HG02623 (cell line): ENCODE measurements at regions not wholly inside any gene's neighbourhood (a gene's known extent, or its start where the extent isn't known, plus 50 kb on each side); places are given as distances from the start of the nearest gene placed in this dataset.
A peak's percentile ranks its signal among the peaks of the same experiment; 100 is the strongest.
"Not testable (repeated sequence)": the region's sequence is repeated elsewhere in the genome, so short reads cannot be mapped to it uniquely, and the experiment has no call there.

Source experiments
- ATAC-seq: cut with Tn5 transposase; IDR thresholded peaks from one replicate; pipeline ENCODE4 v1.9.1; 2021; ENCODE audit warnings: moderate library complexity; ENCODE audit not compliant: unreplicated experiment

GRCh38 chr9:62798884-62799850, 1609.3 kb downstream of the SPATA31A7 start:
- ATAC-seq, result not testable (repeated sequence)

GRCh38 chr9:62799851-62800371, 1610.1 kb downstream of the SPATA31A7 start:
- not testable (repeated sequence) for ATAC-seq

GRCh38 chr9:62800451-62801371, 1610.9 kb downstream of the SPATA31A7 start:
- ATAC-seq, result not testable (repeated sequence)

DNA sequence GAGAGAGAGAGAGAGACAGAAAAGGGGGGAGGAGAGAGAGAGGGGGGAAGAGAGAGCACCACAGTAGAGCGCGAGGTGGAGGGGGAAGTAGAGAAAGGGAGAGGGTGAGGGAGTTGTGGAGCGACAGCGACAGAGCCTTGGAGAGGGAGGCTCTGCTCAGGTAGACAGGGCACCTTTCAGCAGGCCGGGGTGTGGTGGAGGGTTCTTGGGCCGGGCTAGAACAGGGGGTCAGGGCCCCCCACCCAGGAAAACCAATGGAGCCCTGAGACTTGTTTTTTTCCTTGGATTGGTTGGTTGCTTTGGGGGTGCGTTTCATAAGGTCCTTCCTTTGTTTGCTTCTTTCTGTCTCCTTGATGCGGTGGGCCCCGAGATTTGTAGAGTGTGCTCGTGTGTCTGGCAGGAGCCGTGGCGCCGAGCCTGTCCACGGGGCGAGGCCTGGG, 1611.6 kb downstream of the SPATA31A7 start:
- ATAC-seq, result not testable (repeated sequence)

DNA sequence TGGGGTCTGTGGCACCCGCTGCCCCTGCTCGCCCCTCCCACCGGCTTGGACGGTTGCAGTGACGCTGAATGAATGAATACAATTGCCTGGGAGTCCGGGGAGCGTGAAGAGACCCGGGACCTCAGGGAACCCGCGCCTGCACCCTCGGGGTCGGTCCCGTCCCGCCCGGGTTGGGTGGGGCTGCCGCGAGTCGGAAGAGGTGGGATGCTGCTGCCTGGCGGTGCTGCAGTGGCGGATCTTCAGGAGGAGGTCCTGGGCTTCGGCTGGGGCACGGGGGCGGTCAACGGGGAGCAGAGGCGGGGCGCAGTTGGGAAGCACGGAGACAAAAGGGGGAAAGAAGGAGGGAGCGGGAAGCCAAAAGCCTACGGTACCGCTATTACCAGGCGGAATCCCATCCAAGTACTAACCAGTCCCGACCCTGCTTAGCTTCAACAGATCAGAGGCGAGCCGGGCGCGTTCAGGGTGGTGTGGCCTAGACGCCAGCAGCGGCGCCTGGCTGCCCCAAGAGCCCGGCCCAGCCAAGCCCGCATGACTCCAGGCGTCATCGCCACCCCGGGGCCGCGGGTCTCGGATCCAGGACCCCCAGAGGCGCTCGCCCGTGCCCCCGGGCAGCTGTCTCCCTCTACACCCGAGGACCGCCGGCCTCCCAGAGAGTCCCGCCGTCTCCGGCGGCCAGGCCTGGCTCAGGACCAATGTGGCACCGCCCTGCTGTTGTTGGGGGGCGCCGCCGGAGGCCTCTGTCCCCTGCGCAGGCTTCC, 1612.3 kb downstream of the SPATA31A7 start:
- peak; percentile 99 for ATAC-seq

DNA sequence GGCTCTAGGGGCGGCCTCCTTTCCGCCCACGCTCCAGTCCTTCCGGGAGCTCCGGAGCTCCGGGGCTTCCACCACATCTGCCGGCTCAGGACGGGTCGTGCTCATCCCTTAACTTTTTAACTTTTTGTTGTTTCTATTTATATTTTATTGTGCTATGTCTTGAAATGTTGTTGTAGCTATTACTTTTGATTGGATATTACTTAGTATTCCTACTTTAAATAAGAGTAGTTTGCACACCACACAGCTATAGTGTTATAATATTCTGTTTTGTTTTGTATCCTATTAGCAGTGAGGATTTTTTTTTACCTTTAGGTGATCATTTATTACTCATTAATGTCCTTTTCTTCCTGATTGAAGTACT, 1612.9 kb downstream of the SPATA31A7 start:
- not testable (repeated sequence) for ATAC-seq

DNA sequence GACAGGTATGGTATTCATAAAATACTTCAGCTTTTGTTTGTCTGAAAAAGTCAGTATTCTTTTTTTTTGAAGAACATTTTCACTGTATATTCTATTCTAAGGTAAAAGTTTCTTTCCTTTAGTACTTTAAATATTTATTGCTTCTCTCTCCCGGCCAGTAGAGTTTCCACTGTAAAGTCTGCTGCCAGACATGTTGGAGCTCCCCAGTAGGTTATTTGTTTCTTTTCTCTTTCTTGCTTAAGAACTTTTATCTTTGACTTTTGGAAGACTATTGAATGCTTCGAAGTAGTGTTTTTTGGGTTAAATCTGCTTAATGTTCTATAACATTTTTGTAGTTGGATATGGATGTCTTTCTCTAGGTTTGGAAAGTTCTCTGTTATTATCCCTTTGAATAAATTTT, 1613.3 kb downstream of the SPATA31A7 start:
- not testable (repeated sequence) for ATAC-seq

GRCh38 chr9:62804314-62804713, 1614.5 kb downstream of the SPATA31A7 start:
- not testable (repeated sequence) for ATAC-seq

DNA sequence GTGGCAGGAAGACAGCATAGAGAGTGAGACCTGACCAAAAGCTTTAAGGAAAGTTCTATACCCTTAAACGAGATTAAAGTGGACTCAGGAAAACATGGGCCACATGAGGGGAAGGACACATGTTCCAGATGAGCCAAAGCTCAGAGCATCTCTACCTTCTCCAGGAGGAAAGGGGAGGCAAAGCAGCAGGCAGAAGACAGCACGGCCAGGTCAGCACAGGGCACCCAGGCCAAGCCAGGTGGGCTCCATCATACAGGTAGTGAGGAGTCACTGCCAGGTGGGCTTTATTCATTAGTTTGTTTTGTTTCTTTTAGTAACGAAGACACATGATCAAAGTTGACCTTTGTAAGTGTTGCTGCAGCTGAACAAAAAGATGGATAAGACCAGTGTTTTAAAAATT, 1617.6 kb downstream of the SPATA31A7 start:
- not testable (repeated sequence) for ATAC-seq

DNA sequence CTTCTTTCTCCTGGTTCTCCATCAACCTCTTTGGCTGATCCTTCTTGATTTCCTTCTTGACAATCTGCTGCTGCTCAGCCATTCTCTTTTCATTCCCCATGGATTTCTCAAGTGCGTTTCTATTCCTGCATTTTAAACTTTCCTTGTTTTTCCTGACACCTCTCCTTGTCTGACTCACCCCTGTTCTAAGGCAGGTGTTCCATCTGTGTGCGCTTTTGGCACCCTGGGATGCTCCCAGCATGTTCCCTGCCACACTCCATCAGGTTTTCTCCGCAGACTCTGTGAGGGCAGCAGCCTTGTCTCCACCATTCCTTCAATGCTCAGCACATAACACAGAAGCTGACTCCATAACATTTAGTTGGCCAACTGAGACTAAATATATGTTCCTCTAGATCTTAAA, 1618.2 kb downstream of the SPATA31A7 start:
- not testable (repeated sequence) for ATAC-seq

DNA sequence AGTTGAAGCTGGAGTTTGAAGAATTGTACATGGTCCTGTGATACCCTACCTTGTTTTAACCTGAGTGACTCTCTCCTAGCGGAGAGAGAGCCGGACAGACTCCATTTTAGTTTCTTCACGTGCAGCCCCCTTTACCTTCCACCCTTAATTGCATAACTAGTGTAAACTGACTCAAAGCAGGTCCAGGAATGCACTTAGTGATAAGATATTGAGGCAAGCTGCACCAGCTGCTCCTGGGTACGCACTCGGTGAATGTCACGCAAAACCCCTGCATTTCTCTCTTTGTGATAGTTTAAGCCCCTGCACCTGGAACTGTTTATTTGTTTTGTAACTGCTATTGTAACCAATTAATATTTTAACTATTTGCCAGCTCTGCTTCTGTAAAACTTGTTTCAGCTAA, 1620.5 kb downstream of the SPATA31A7 start:
- not testable (repeated sequence) for ATAC-seq

GRCh38 chr9:62810811-62811315, 1621.0 kb downstream of the SPATA31A7 start:
- not testable (repeated sequence) for ATAC-seq

DNA sequence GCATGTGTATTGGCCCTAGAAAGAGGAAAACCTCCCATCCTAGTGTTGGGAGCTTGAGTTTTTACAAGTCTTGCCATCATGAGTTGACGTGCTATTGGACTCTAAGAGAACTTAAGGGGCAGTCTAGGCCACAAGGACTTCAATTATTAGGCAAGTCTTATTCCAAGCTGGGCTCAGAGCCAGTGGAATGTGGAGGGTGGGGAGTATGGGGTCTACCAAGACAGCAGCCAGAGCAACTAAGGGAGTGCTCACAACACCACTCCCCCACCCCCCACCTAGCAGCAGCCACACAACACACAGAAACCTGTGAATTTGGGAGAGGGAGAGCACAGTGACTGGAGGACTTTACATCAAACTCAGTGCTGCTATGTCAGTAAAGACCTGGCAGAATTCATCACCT, 1625.6 kb downstream of the SPATA31A7 start:
- not testable (repeated sequence) for ATAC-seq

GRCh38 chr9:62816331-62816730, 1626.5 kb downstream of the SPATA31A7 start:
- ATAC-seq, result not testable (repeated sequence)

DNA sequence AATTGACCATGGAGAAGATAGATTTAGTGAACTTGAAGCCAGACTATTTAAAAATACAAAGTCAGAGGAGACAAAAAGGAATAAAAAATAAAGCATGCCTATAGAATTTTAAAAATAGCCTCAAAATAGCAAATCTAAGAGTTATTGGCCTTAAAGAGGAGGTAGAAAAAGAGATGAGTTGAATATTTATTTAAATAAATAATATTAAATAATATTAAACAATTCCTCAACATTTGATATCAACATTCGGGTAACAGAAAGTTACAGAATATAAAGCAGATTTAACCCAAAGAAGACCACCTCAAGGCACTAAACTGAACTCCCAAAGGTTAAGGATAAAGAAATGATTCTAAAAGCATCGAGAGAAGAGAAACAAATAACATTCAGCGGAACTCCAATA, 1627.4 kb downstream of the SPATA31A7 start:
- not testable (repeated sequence) for ATAC-seq

- ATAC-seq, result not testable (repeated sequence)
Measured at GRCh38 chr9:62822185-62822584, 1632.3 kb downstream of the SPATA31A7 start.

DNA sequence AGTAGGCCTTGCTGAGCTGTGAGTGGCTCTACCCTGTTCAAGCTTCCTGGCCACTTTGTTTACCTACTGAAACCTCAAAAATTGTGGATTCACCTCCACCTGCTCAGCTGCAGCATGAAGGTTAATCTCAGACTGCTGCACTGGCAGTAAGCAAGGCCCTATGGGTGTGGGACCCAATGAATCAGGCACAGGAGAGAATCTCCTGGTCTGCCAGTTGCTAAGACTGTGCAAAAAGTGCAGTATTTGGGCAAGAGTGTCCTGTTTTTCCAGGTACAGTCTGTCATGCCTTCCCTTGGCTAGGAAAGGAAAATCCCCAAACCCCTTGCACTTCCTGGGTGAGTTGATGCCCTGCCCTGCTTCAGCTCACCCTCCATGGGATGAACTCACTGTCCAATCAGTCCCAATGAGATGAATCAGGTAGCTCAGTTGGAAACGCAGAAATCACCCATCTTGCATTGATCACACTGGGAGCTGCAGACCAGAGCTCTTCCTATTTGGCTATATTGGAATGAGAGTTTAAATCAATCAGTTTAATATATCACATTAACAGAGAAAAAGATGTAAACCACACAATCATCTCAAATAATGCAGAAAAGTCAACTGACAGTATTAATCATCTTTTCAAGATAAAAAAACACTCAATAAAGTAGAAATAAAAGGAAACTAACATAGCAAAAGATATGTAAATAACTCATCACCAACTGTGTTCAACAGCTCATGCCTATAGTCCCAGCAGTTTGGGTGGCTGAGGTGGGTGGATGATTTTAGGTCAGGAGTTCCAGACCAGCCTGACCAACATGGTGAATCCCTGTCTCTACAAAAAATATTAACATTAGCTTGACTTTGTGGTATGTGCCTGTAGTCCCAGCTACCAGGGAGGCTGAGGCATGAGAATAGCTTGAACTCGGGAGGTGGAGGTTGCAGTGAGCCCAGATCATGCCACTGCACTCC, 1638.4 kb downstream of the SPATA31A7 start:
- not testable (repeated sequence) for ATAC-seq

DNA sequence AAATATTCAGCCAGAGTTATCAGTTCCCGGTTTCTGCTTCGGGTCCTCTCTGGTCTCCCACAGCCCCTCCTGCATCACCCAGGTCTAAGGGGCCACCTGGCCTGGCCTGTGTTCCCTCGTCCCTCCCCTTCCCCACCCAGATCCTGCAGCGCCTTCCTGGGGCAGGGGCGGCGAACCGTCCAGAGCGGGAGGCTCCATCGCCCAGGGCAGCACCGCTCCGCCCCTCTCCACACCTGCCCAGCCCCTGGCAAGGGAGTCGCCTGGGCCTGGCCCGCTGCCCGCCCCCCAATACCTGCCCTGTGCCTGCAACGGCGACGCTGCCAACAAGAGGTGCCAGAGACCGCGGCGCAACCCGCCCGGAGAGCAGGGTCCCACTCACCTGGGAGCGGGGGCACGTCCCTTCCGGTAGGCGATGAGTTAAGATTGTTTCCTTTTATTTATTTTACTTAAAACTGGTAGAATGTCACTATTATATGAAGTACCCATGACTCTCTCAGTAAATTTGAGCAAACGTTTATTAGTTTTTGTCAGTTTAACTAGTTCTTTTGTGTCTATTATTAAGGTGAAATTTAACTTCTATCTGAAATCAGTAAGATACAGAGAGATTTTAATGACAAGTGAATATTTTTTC, 1641.1 kb downstream of the SPATA31A7 start:
- ATAC-seq, result not testable (repeated sequence)
